GM23248 (cell line): ENCODE measurements at regions not wholly inside any gene's neighbourhood (a gene's known extent, or its start where the extent isn't known, plus 50 kb on each side); places are given as distances from the start of the nearest gene placed in this dataset.

ENCODE experiments used
- EZH2 ChIP-seq: fragments of 200-600 bp; sonication (generic); IDR thresholded peaks from 2 replicates; pipeline ENCODE4 v1.6.1; 2018; ENCODE audit warnings: antibody characterized with exemption, mild to moderate bottlenecking; ENCODE audit not compliant: insufficient read depth, poor library complexity, severe bottlenecking
- EZH2phosphoT487 ChIP-seq: fragments of 200-600 bp; sonication (generic); IDR thresholded peaks from 2 replicates; pipeline ENCODE4 v1.6.1; 2018; ENCODE audit warnings: antibody characterized with exemption, moderate library complexity, mild to moderate bottlenecking, low read depth; ENCODE audit not compliant: insufficient read depth

DNA sequence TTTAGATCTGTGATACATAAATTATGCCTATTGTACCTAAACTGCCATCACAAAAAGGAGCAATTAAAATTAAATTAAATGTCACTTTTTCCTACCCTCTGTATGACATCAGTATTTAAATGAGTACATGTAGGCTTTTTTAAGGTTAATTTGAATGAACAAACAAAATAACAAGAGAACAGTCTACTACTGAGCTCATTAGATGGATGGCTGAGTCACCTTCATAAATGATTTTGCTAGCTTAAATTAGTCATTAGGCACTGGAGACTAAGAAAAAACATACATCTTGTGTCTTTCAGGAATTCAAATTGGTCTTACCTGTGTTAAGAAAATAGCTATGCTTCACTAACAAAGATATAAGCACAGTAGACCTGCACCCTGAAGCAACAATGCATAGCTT is 153.6 kb downstream of the RCN1 start:
- no peak for TF ChIP-seq EZH2
- TF ChIP-seq EZH2phosphoT487 = no peak
